Fibroblast of lung (primary cell): ENCODE measurements at regions not wholly inside any gene's neighbourhood (a gene's known extent, or its start where the extent isn't known, plus 50 kb on each side); places are given as distances from the start of the nearest gene placed in this dataset.

ENCODE experiments used
- DNase-seq, 2 donors: peaks; one replicate each; pipeline versions ENCODE4 v3.0.0 to v3.0.0-alpha.2; 2010; ENCODE audit warnings: low read depth in 2 of 2
- H2AFZ ChIP-seq: 2 replicates; pipeline ENCODE4 v1.5.1; 2012; ENCODE audit warnings: low read length, control low read depth, inconsistent platforms
- H3K27ac ChIP-seq: 2 replicates; pipeline ENCODE4 v1.5.1; 2011; ENCODE audit warnings: low read length, control low read depth; ENCODE audit not compliant: insufficient read depth
- H3K27me3 ChIP-seq: 2 replicates; pipeline ENCODE4 v1.5.1; 2011; ENCODE audit warnings: mild to moderate bottlenecking, low read length; ENCODE audit not compliant: control insufficient read depth, insufficient read depth
- H3K36me3 ChIP-seq: 2 replicates; pipeline ENCODE4 v1.5.1; 2011; ENCODE audit warnings: low read length; ENCODE audit not compliant: control insufficient read depth, insufficient read depth
- H3K4me1 ChIP-seq: 2 replicates; pipeline ENCODE4 v1.5.1; 2011; ENCODE audit warnings: low read length; ENCODE audit not compliant: control insufficient read depth, insufficient read depth; ENCODE audit errors: extremely low read depth
- H3K4me2 ChIP-seq: 2 replicates; pipeline ENCODE4 v1.5.1; 2011; ENCODE audit warnings: low read length, control low read depth; ENCODE audit not compliant: insufficient read depth; ENCODE audit errors: extremely low read depth
- H3K4me3 ChIP-seq, 4 experiments: fragments of 200-600 bp in 1 of 4; sonication (generic) in 1 of 4; replicated peaks in 1 of 4; 2 replicates each; pipeline ENCODE4 v1.5.1; 2011 to 2016; ENCODE audit warnings: low read length in 4 of 4, low read depth in 3 of 4, mild to moderate bottlenecking in 3 of 4, control low read depth in 2 of 4, inconsistent platforms in 1 of 4, mixed read lengths in 1 of 4; ENCODE audit not compliant: insufficient read depth in 1 of 4; ENCODE audit errors: control extremely low read depth in 1 of 4
- H3K79me2 ChIP-seq: 2 replicates; pipeline ENCODE4 v1.5.1; 2012; ENCODE audit warnings: mild to moderate bottlenecking, low read length, inconsistent platforms; ENCODE audit not compliant: control insufficient read depth, insufficient read depth
- H3K9ac ChIP-seq: 2 replicates; pipeline ENCODE4 v1.5.1; 2011; ENCODE audit warnings: mild to moderate bottlenecking, low read length, control low read depth; ENCODE audit not compliant: insufficient read depth
- H3K9me3 ChIP-seq: 2 replicates; pipeline ENCODE4 v1.5.1; 2012; ENCODE audit warnings: low read depth, low read length; ENCODE audit not compliant: control insufficient read depth, insufficient read depth
- H4K20me1 ChIP-seq: 2 replicates; pipeline ENCODE4 v1.5.1; 2011; ENCODE audit warnings: low read length; ENCODE audit not compliant: control insufficient read depth, insufficient read depth; ENCODE audit errors: extremely low read depth
- EZH2 ChIP-seq: IDR thresholded peaks from 2 replicates; pipeline ENCODE4 v1.5.1; 2012; ENCODE audit warnings: low read length, control low read depth, mild to moderate bottlenecking; ENCODE audit errors: missing control alignments
- TF ChIP-seq, protein P1 (sequence below), 2 donors: IDR thresholded peaks in 1 of 2; conservative IDR thresholded peaks in 1 of 2; 1 replicate in 1 of 2; 2 replicates in 1 of 2; pipeline ENCODE4 v1.5.1; 2011 to 2012; ENCODE audit warnings: low read length in 2 of 2, control low read depth in 1 of 2, inconsistent platforms in 1 of 2, low read depth in 1 of 2, mild to moderate bottlenecking in 1 of 2

GRCh38 chr13:108037348-108037747 is 178.0 kb downstream of the LIG4 start:
- Histone ChIP-seq H3K4me3 (no peak overlapping the region), H3K27me3 (no peaks in the 10 kb centered on the region), H3K79me2 (no peaks in the 10 kb centered on the region), H3K4me2 (no peak overlapping the region), H3K4me1 (no peaks in the 10 kb centered on the region), H3K36me3 (no peaks in the 10 kb centered on the region), H3K9me3 (no peaks in the 10 kb centered on the region), H3K27ac (no peak overlapping the region), H2AFZ (no peak overlapping the region), H3K9ac (no peak overlapping the region), H4K20me1 (no peaks in the 10 kb centered on the region)
- no peak for TF ChIP-seq EZH2
- TF ChIP-seq, protein P1, sequence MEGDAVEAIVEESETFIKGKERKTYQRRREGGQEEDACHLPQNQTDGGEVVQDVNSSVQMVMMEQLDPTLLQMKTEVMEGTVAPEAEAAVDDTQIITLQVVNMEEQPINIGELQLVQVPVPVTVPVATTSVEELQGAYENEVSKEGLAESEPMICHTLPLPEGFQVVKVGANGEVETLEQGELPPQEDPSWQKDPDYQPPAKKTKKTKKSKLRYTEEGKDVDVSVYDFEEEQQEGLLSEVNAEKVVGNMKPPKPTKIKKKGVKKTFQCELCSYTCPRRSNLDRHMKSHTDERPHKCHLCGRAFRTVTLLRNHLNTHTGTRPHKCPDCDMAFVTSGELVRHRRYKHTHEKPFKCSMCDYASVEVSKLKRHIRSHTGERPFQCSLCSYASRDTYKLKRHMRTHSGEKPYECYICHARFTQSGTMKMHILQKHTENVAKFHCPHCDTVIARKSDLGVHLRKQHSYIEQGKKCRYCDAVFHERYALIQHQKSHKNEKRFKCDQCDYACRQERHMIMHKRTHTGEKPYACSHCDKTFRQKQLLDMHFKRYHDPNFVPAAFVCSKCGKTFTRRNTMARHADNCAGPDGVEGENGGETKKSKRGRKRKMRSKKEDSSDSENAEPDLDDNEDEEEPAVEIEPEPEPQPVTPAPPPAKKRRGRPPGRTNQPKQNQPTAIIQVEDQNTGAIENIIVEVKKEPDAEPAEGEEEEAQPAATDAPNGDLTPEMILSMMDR (conservative IDR thresholded peaks at IDR 0.05 in 1 of 2, IDR thresholded peaks at IDR 0.05 in 1 of 2; ENCODE audit: low read depth in 1 of 2, low read length in 2 of 2), result no peak
- DNase-seq, result no peak

DNA sequence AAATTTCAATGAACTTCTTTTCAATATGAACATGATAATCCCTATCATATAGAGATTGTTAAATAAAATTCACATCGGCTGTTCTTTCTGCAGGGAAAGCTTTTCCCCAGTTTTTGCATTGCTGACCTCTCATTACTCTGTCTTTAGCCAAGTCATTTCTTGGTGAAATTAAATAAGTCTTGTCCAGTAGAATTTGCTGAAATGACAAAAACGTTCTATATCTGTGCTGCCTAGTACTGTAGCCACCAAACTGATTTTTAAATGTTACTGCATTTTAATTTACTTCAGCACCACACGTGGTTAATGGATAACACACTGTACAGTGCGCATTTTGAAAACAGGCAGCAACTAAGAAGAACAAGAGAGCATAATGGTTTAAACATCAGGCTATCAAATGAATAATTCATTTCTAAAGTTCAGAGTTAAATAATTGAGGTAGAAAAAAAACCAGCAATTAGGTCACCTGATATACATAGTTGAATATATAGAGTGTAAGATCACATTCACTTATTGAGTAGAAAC is 178.9 kb downstream of the LIG4 start:
- H3K4me3 ChIP-seq, result no peak overlapping the region
- no peaks in the 10 kb centered on the region for H3K9me3 ChIP-seq
- no peaks in the 10 kb centered on the region for H3K79me2 ChIP-seq
- TF ChIP-seq EZH2, result no peak
- TF ChIP-seq, protein P1 (conservative IDR thresholded peaks at IDR 0.05 in 1 of 2, IDR thresholded peaks at IDR 0.05 in 1 of 2; ENCODE audit: low read depth in 1 of 2, low read length in 2 of 2), result no peak
- no peaks in the 10 kb centered on the region for H4K20me1 ChIP-seq
- no peaks in the 10 kb centered on the region for H3K27me3 ChIP-seq
- H3K4me2 ChIP-seq, result no peak overlapping the region
- no peaks in the 10 kb centered on the region for H3K36me3 ChIP-seq
- no peaks in the 10 kb centered on the region for H3K4me1 ChIP-seq
- no peak overlapping the region for H3K27ac ChIP-seq
- H3K9ac ChIP-seq, result no peak overlapping the region
- H2AFZ ChIP-seq, result no peak overlapping the region
- no peak for DNase-seq

- no peak for TF ChIP-seq EZH2
- TF ChIP-seq, protein P1 (conservative IDR thresholded peaks at IDR 0.05 in 1 of 2, IDR thresholded peaks at IDR 0.05 in 1 of 2; ENCODE audit: low read depth in 1 of 2, low read length in 2 of 2), result no peak
- Histone ChIP-seq H3K27ac (no peak overlapping the region), H2AFZ (no peak overlapping the region), H3K27me3 (no peaks in the 10 kb centered on the region), H3K4me2 (no peak overlapping the region), H3K4me3 (no peak overlapping the region), H3K4me1 (no peaks in the 10 kb centered on the region), H4K20me1 (no peaks in the 10 kb centered on the region), H3K79me2 (no peaks in the 10 kb centered on the region), H3K9me3 (no peaks in the 10 kb centered on the region), H3K9ac (no peak overlapping the region), H3K36me3 (no peaks in the 10 kb centered on the region)
- no peak for DNase-seq
Observed at GRCh38 chr13:108034909-108035410, 180.4 kb downstream of the LIG4 start.
